ENCODE measurements at regions not wholly inside any gene's neighbourhood (a gene's known extent, or its start where the extent isn't known, plus 50 kb on each side); places are given as distances from the start of the nearest gene placed in this dataset.

DNA sequence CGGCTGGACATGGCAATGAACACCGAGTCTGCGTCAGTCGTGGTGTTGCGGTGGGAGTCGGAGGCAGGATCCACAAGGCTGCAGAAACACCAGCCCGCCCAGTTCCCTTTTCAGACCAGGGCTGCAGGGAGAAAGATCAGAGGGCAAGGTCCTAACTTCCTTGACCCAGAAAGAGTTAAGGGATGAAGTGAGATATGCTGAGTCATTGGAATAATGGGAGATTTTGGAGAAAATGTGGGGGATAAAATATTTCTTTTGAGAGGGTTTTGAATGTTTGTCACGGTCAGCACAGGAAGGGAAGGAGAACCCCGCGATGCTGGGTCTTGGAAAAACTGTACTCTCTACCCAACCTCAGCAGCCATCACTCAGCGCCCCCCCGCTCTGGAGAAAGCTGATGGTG is 416.0 kb downstream of the ICE1 start:
- TF ChIP-seq, protein P1, sequence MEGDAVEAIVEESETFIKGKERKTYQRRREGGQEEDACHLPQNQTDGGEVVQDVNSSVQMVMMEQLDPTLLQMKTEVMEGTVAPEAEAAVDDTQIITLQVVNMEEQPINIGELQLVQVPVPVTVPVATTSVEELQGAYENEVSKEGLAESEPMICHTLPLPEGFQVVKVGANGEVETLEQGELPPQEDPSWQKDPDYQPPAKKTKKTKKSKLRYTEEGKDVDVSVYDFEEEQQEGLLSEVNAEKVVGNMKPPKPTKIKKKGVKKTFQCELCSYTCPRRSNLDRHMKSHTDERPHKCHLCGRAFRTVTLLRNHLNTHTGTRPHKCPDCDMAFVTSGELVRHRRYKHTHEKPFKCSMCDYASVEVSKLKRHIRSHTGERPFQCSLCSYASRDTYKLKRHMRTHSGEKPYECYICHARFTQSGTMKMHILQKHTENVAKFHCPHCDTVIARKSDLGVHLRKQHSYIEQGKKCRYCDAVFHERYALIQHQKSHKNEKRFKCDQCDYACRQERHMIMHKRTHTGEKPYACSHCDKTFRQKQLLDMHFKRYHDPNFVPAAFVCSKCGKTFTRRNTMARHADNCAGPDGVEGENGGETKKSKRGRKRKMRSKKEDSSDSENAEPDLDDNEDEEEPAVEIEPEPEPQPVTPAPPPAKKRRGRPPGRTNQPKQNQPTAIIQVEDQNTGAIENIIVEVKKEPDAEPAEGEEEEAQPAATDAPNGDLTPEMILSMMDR (optimal IDR thresholded peaks at IDR 0.05 in 1 of 3, IDR thresholded peaks at IDR 0.05 in 1 of 3, conservative IDR thresholded peaks at IDR 0.05 in 1 of 3; ENCODE audit: extremely low read depth in 1 of 3, insufficient read depth in 2 of 3, low read length in 3 of 3): no peak
- no peak for TF ChIP-seq EZH2 (IDR thresholded peaks at IDR 0.05; ENCODE audit: low read length)

Data from keratinocyte (primary cell).